ENCODE measurements at regions not wholly inside any gene's neighbourhood (a gene's known extent, or its start where the extent isn't known, plus 50 kb on each side); places are given as distances from the start of the nearest gene placed in this dataset.

DNA sequence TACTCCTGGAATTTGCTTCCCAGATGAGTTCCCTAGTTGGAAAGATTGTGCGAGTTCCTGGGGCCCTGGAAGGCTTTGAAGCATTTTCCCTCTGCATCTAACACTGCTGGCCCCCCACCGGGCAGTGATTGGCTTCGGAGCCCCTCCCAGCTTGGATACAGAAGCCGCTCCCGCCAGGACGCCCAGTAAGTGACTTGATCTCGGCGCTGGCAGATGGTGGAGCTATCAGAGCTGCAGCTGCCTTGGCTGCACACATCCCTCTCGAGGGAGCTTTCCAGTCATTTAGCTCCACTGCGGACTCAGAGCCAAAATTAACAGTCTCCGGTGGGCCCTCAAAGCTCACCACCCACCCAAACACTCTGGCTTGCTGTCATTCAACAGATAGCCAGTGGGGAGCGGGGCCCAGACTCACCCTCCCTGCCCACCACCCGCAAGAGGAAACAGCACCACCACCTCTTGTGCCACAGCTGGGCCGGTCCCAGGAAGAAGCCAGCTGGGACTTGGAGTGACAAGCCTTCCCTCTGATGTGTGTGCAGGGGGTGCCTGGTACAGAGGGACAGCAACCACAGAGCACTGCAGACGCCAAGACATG is 162.3 kb downstream of the TRIM29 start:
- DNase-seq, result no peak
- H4K20me1 ChIP-seq (ENCODE audit: insufficient read depth), result no peaks in the 10 kb centered on the region
- no peaks in the 10 kb centered on the region for H3K4me1 ChIP-seq (ENCODE audit: insufficient read depth)
- H3K9me2 ChIP-seq (ENCODE audit: insufficient read depth), result no peaks in the 10 kb centered on the region
- no peaks in the 10 kb centered on the region for H3K9me3 ChIP-seq (ENCODE audit: low read depth)
- TF ChIP-seq EZH2phosphoT487 (IDR thresholded peaks at IDR 0.05; ENCODE audit: insufficient read depth, low read depth) (no peak), EZH2 (IDR thresholded peaks at IDR 0.05; ENCODE audit: insufficient read depth, poor library complexity, severe bottlenecking) (no peak)
- no peak overlapping the region for H2AFZ ChIP-seq
- H3F3A ChIP-seq (ENCODE audit: insufficient read depth), result no peaks in the 10 kb centered on the region
- no peak overlapping the region for H3K4me2 ChIP-seq (ENCODE audit: unreplicated experiment)
- H3K27me3 ChIP-seq (replicated peaks; ENCODE audit: insufficient read depth), result peaks cover 50% of the 10 kb centered on the region
- no peak overlapping the region for H3K9ac ChIP-seq
- 12 to 17% methylated on average over 13 to 14 of the region's 15 CpGs for WGBS, 2 experiments (ENCODE audit: low coverage in 1 of 2, low lambda C conversion rate in 2 of 2, missing lambda C conversion rate in 2 of 2)
- in situ Hi-C loops (cut with MboI), result no loop called here
- H3K79me2 ChIP-seq (ENCODE audit: insufficient read depth), result no peaks in the 10 kb centered on the region
- H3K27ac ChIP-seq, result no peak overlapping the region
- no peaks in the 10 kb centered on the region for H3K36me3 ChIP-seq (ENCODE audit: low read depth)
- H3K4me3 ChIP-seq, result no peak overlapping the region

DNA sequence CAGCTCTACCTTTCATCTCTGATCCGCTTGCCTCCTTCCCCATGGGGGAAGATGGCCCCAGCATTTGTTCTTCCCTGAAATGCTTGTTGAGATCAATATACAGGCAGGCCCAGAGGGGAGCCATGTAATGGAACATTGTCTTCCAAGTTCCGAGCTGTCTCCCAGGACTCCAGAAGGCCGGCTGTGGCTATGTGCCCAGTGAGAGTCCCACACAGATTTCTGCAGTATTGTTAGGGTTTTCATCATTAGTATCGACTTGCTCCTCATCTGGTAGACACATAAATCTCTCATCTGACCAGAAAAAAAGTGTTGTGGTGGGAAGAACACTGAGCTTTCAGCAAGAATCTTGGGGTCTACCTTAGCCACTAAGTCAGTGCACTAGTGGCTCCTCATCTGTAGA is 163.4 kb downstream of the TRIM29 start:
- no peaks in the 10 kb centered on the region for H3K9me2 ChIP-seq (ENCODE audit: insufficient read depth)
- no peak overlapping the region for H3K9ac ChIP-seq
- no peaks in the 10 kb centered on the region for H3K9me3 ChIP-seq (ENCODE audit: low read depth)
- no peaks in the 10 kb centered on the region for H4K20me1 ChIP-seq (ENCODE audit: insufficient read depth)
- TF ChIP-seq EZH2phosphoT487 (IDR thresholded peaks at IDR 0.05; ENCODE audit: insufficient read depth, low read depth) (no peak), EZH2 (IDR thresholded peaks at IDR 0.05; ENCODE audit: insufficient read depth, poor library complexity, severe bottlenecking) (no peak)
- no peak overlapping the region for H2AFZ ChIP-seq
- H3K79me2 ChIP-seq (ENCODE audit: insufficient read depth), result no peaks in the 10 kb centered on the region
- no peaks in the 10 kb centered on the region for H3K4me1 ChIP-seq (ENCODE audit: insufficient read depth)
- no peak for DNase-seq
- no peaks in the 10 kb centered on the region for H3K36me3 ChIP-seq (ENCODE audit: low read depth)
- H3K4me2 ChIP-seq (ENCODE audit: unreplicated experiment), result no peak overlapping the region
- no peaks in the 10 kb centered on the region for H3F3A ChIP-seq (ENCODE audit: insufficient read depth)
- peaks cover 38% of the 10 kb centered on the region; the same call in 1 of the 2 replicates for H3K27me3 ChIP-seq (replicated peaks; ENCODE audit: insufficient read depth)
- in situ Hi-C loops (cut with MboI), result no loop called here
- no peak overlapping the region for H3K4me3 ChIP-seq
- no peak overlapping the region for H3K27ac ChIP-seq
- 8 to 26% methylated on average over 4 of the region's 4 CpGs for WGBS, 2 experiments (ENCODE audit: low coverage in 1 of 2, low lambda C conversion rate in 2 of 2, missing lambda C conversion rate in 2 of 2)

DNA sequence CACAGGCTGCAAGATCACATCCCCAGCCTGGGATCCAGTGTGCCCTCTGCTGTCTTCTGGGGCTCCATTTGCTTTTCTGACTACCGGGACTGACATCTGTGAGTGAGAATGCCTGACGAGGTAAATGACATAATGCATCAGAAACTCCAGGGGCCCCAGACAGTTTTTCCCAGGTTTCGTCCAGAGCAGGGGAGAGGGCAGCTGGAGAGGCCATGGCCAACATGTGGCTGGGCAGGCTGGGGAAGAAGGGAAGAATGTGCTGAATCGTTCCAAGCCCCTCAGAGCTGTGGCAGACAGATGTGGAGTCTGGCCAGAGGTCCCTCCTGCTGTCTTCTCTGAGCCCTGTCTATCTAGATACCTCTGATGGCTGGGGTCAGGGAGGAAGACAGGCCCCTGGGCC is 163.9 kb downstream of the TRIM29 start:
- Histone ChIP-seq H3K4me2 (ENCODE audit: unreplicated experiment) (no peak overlapping the region), H3F3A (ENCODE audit: insufficient read depth) (no peaks in the 10 kb centered on the region), H3K9ac (no peak overlapping the region), H3K9me3 (ENCODE audit: low read depth) (no peaks in the 10 kb centered on the region), H4K20me1 (ENCODE audit: insufficient read depth) (no peaks in the 10 kb centered on the region), H3K36me3 (ENCODE audit: low read depth) (no peaks in the 10 kb centered on the region), H2AFZ (no peak overlapping the region), H3K27ac (no peak overlapping the region), H3K4me3 (no peak overlapping the region), H3K9me2 (ENCODE audit: insufficient read depth) (no peaks in the 10 kb centered on the region), H3K4me1 (ENCODE audit: insufficient read depth) (no peaks in the 10 kb centered on the region), H3K27me3 (replicated peaks; ENCODE audit: insufficient read depth) (peaks cover 34% of the 10 kb centered on the region; the same call in 1 of the 2 replicates), H3K79me2 (ENCODE audit: insufficient read depth) (no peaks in the 10 kb centered on the region)
- WGBS, 2 experiments (ENCODE audit: low coverage in 1 of 2, low lambda C conversion rate in 2 of 2, missing lambda C conversion rate in 2 of 2), result 6 to 7% methylated on average over 4 of the region's 4 CpGs
- DNase-seq, result no peak
- in situ Hi-C loops (cut with MboI), result no loop called here
- TF ChIP-seq EZH2phosphoT487 (IDR thresholded peaks at IDR 0.05; ENCODE audit: insufficient read depth, low read depth) (no peak), EZH2 (IDR thresholded peaks at IDR 0.05; ENCODE audit: insufficient read depth, poor library complexity, severe bottlenecking) (no peak)

DNA sequence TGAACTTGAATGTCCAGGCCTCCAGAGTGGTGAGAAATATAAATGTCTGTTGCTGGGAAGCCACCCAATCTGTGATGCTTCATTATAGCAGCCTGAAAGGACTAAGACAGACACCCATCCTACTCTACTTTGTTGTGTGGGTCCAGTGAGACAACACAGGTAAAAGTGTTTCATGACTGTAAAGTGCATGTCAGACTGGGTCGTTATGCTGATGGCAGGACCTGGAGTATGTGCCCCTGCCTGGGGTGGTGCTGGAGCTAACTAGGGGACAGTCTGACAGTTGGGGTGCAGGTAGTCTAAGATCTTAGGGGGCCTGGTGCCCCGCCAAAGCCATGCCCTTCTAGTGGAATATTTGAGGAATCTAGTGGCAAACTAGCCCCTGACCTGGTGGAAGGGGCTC is 165.6 kb downstream of the TRIM29 start:
- Histone ChIP-seq H3K4me2 (ENCODE audit: unreplicated experiment) (no peak overlapping the region), H2AFZ (no peak overlapping the region), H3K4me3 (no peak overlapping the region), H3K27ac (no peak overlapping the region), H3K27me3 (replicated peaks; ENCODE audit: insufficient read depth) (peaks cover 36% of the 10 kb centered on the region; the same call in 1 of the 2 replicates), H3K36me3 (ENCODE audit: low read depth) (no peaks in the 10 kb centered on the region), H3K9ac (no peak overlapping the region), H3K9me3 (ENCODE audit: low read depth) (no peaks in the 10 kb centered on the region), H3K79me2 (ENCODE audit: insufficient read depth) (no peaks in the 10 kb centered on the region), H3K4me1 (ENCODE audit: insufficient read depth) (no peaks in the 10 kb centered on the region), H3F3A (ENCODE audit: insufficient read depth) (no peaks in the 10 kb centered on the region), H3K9me2 (ENCODE audit: insufficient read depth) (no peaks in the 10 kb centered on the region), H4K20me1 (ENCODE audit: insufficient read depth) (no peaks in the 10 kb centered on the region)
- in situ Hi-C loops (cut with MboI), result no loop called here
- TF ChIP-seq EZH2phosphoT487 (IDR thresholded peaks at IDR 0.05; ENCODE audit: insufficient read depth, low read depth) (no peak), EZH2 (IDR thresholded peaks at IDR 0.05; ENCODE audit: insufficient read depth, poor library complexity, severe bottlenecking) (no peak)
- WGBS, 2 experiments (ENCODE audit: low coverage in 1 of 2, low lambda C conversion rate in 2 of 2, missing lambda C conversion rate in 2 of 2), result 23 to 54% methylated on average over 2 of the region's 2 CpGs
- DNase-seq, result no peak

Data from GM23248 (cell line).